C4-2B (cell line): ENCODE measurements at regions not wholly inside any gene's neighbourhood (a gene's known extent, or its start where the extent isn't known, plus 50 kb on each side); places are given as distances from the start of the nearest gene placed in this dataset.

ENCODE experiments used
- H3K27ac ChIP-seq: fragments of 450-650 bp; 2 replicates; pipeline ENCODE4 v1.5.1; 2017
- CTCF ChIP-seq: fragments of 450-650 bp; conservative IDR thresholded peaks from 2 replicates; pipeline ENCODE4 v1.5.1; 2017; ENCODE audit warnings: mild to moderate bottlenecking
- ZFX ChIP-seq: fragments of 450-650 bp; IDR thresholded peaks from 2 replicates; pipeline ENCODE4 v1.6.1; 2017

DNA sequence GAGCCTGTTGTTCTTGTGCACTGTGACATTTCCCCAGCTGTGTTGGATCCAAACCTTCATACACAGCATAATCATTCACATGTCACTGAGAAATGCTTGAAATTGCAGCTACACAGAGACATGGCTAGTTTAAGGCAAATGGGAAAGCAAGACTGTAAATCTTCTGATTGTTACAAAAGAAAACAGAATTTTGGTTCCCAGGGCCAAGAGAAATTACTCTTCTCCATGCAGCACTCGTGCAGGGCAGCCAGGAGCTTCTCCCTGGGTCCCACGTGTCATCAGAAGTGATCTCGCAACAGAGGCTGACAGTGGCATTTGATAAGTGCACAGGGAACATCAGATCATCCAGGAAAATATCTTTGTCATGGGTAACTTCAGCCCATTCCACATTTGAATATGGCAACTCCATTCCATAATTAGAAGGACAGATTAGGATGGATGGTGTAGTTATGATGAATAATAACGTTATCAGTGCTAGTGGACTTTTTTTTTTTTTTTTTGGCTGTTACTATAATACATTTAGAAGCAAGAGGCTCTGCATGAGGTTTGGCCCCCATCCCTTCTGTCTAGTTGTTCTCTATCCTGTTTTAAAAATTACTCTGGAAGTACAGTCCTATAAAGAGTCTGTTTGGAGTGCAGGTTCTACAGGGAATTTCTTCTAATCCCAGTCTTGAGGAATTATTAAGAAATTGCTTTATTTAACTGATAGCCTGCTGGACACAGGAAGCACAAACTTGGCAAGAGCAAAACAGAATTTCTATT lies 571.0 kb upstream of the NOX3 start:
- H3K27ac ChIP-seq, result no peak overlapping the region
- no peak for TF ChIP-seq ZFX
- no peak for TF ChIP-seq CTCF

DNA sequence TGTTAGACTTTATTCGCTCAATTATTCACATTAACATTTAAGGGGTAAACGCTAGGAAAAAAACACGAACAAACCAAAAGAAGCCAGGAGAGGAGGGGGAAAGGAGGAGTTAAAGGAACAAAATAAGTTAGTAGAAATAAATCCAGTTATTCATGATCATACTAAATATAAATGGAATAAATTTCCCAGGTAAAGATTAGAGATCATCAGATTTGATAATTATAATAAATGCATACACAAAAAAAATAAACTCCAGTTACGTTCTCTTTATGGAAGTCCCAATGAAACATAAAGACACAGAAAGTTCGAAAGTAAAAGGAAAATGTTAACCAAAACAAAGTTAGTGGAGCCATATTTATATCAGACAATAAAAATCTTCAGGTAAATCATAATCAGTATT lies 568.7 kb upstream of the NOX3 start:
- no peak overlapping the region for H3K27ac ChIP-seq
- no peak for TF ChIP-seq CTCF
- TF ChIP-seq ZFX, result no peak

DNA sequence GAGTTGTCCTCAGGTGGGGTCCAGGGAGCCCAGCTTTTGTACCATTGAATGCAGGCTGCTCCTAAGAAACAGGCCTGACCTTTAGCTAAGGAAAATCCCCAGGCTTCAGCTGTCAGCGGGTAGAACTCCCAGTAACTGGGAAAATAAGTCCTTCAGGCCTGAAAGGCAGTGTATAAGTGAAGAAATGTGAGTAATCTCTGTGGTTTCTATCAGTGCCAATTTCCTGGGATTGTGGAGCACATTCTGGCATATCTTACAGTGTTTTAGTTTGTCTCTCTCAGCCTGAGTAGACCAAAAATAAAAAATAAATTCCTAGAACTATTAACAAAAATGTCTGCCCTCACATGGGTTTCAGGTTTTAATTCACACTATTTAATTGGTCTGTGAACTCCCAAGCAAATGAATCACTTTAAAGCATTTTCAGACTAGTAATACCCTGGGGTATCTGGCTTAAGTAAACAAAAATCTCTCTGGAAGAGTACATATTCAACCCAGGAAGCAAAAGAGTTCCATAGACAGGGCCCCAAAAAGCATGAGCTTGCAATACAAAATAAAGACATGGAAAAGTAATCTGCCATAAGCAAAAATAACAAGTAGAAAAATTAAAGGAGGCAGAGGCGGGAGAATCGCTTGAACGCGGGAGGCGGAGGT lies 566.2 kb upstream of the NOX3 start:
- no peak for TF ChIP-seq CTCF
- no peak for TF ChIP-seq ZFX
- no peak overlapping the region for H3K27ac ChIP-seq

- TF ChIP-seq CTCF, result no peak
- TF ChIP-seq ZFX, result no peak
- H3K27ac ChIP-seq, result no peak overlapping the region
Measured at GRCh38 chr6:156017838-156018237, 562.2 kb upstream of the NOX3 start.

GRCh38 chr6:156016186-156016976 lies 560.7 kb upstream of the NOX3 start:
- no peak overlapping the region for H3K27ac ChIP-seq

DNA sequence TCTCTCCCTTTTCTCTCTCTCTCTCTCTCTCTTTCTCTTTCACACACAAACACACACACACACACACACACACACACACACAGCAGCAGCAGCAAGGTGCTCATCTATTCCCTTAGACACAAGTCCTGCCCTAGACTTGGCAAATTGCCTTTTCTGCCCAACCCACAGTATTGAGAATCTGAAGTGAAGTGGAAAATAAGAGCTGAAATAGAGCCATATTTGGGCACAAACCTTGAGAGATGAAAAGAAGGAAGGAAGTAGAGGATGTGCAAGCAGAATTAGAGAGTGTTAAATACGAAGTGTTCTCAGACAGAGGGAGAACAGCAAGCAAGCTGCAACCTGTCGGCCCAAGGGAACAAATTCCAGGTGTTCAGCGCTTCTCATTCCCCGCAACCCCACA lies 557.5 kb upstream of the NOX3 start:
- no peak overlapping the region for H3K27ac ChIP-seq
- no peak for TF ChIP-seq CTCF
- TF ChIP-seq ZFX, result no peak

More at GRCh38 chr6:156016186-156016976, 560.7 kb upstream of the NOX3 start:
- no peak for TF ChIP-seq CTCF
- TF ChIP-seq ZFX, result no peak

GRCh38 chr6:156009656-156010055 lies 554.0 kb upstream of the NOX3 start:
- H3K27ac ChIP-seq, result no peak overlapping the region
- no peak for TF ChIP-seq CTCF
- no peak for TF ChIP-seq ZFX
